NCI-H1694 (cell line): ENCODE measurements at regions not wholly inside any gene's neighbourhood (a gene's known extent, or its start where the extent isn't known, plus 50 kb on each side); places are given as distances from the start of the nearest gene placed in this dataset.

ENCODE experiments used
- DNase-seq: peaks from one replicate; lab custom pipeline; 2025; lab: John Stamatoyannopoulos, UW

- no peak for DNase-seq
Measured at GRCh38 chr21:24737296-24737850, 869.9 kb downstream of the MRPL39 start.

- no peak for DNase-seq
Measured at GRCh38 chr21:24730661-24731060, 876.6 kb downstream of the MRPL39 start.

GRCh38 chr21:24729568-24729967 lies 877.7 kb downstream of the MRPL39 start:
- no peak for DNase-seq

GRCh38 chr21:24727803-24728440 lies 879.4 kb downstream of the MRPL39 start:
- DNase-seq: no peak

- peak; percentile 32 for DNase-seq
Measured at GRCh38 chr21:24716281-24716918, 890.9 kb downstream of the MRPL39 start.

GRCh38 chr21:24714646-24715200 lies 892.6 kb downstream of the MRPL39 start:
- no peak for DNase-seq

- no peak for DNase-seq
Measured at GRCh38 chr21:24705201-24705600, 902.1 kb downstream of the MRPL39 start.

GRCh38 chr21:24693779-24694178 lies 913.5 kb downstream of the MRPL39 start:
- DNase-seq: no peak

- no peak for DNase-seq
Measured at GRCh38 chr21:24681456-24681855, 925.8 kb downstream of the MRPL39 start.

- no peak for DNase-seq
Measured at GRCh38 chr21:24671901-24672300, 935.4 kb downstream of the MRPL39 start.

GRCh38 chr21:24658926-24659325 lies 948.4 kb downstream of the MRPL39 start:
- no peak for DNase-seq

GRCh38 chr21:24658026-24658425 lies 949.3 kb downstream of the MRPL39 start:
- no peak for DNase-seq

GRCh38 chr21:24649691-24650090 lies 957.6 kb downstream of the MRPL39 start:
- DNase-seq: no peak

- DNase-seq: no peak
Measured at GRCh38 chr21:24636696-24637095, 970.6 kb downstream of the MRPL39 start.

- DNase-seq: no peak
Measured at GRCh38 chr21:24634749-24635148, 972.5 kb downstream of the MRPL39 start.

GRCh38 chr21:24628536-24628935 lies 978.7 kb downstream of the MRPL39 start:
- no peak for DNase-seq

- DNase-seq: no peak
Measured at GRCh38 chr21:24628046-24628445, 979.2 kb downstream of the MRPL39 start.

- DNase-seq: no peak
Measured at GRCh38 chr21:24617819-24618218, 989.5 kb downstream of the MRPL39 start.

GRCh38 chr21:24594082-24594481 lies 1013.2 kb downstream of the MRPL39 start:
- DNase-seq: no peak

GRCh38 chr21:24590261-24590660 lies 1017.0 kb downstream of the MRPL39 start:
- DNase-seq: peak; percentile 99

- DNase-seq: no peak
Measured at GRCh38 chr21:24583473-24583872, 1023.8 kb downstream of the MRPL39 start.

- DNase-seq: no peak
Measured at GRCh38 chr21:24577301-24577700, 1030.0 kb downstream of the MRPL39 start.

GRCh38 chr21:24561291-24561690 lies 1046.0 kb downstream of the MRPL39 start:
- DNase-seq: no peak
